Neural progenitor cell (in vitro differentiated cells): ENCODE measurements at regions not wholly inside any gene's neighbourhood (a gene's known extent, or its start where the extent isn't known, plus 50 kb on each side); places are given as distances from the start of the nearest gene placed in this dataset.

Experiments
- DNase-seq: peaks from one replicate; pipeline ENCODE4 v3.0.0-alpha.2; 2016; ENCODE audit warnings: low spot score
- H2AFZ ChIP-seq: fragments of 200-600 bp; sonication (generic); replicated peaks from 2 replicates; pipeline ENCODE4 v1.6.1; 2016; ENCODE audit warnings: antibody characterized with exemption
- H3F3A ChIP-seq: fragments of 200-600 bp; sonication (generic); 2 replicates; pipeline ENCODE4 v1.6.1; 2016; ENCODE audit warnings: antibody characterized with exemption, low read depth
- H3K27ac ChIP-seq: fragments of 200-600 bp; sonication (generic); 2 replicates; pipeline ENCODE4 v1.5.1; 2016; ENCODE audit warnings: mild to moderate bottlenecking
- H3K27me3 ChIP-seq: fragments of 200-600 bp; sonication (generic); 2 replicates; pipeline ENCODE4 v1.6.1; 2016; ENCODE audit warnings: mild to moderate bottlenecking, moderate library complexity
- H3K36me3 ChIP-seq: fragments of 200-600 bp; sonication (generic); 2 replicates; pipeline ENCODE4 v1.5.1; 2016
- H3K4me1 ChIP-seq: fragments of 200-600 bp; sonication (generic); 2 replicates; pipeline ENCODE4 v1.6.1; 2016; ENCODE audit warnings: mixed run types
- H3K4me2 ChIP-seq: fragments of 200-600 bp; sonication (generic); 2 replicates; pipeline ENCODE4 v1.6.1; 2016
- H3K4me3 ChIP-seq: fragments of 200-600 bp; sonication (generic); 2 replicates; pipeline ENCODE4 v1.5.1; 2016
- H3K79me2 ChIP-seq: fragments of 200-600 bp; sonication (generic); 2 replicates; pipeline ENCODE4 v1.6.1; 2016; ENCODE audit warnings: low read depth
- H3K9ac ChIP-seq: fragments of 200-600 bp; sonication (generic); 2 replicates; pipeline ENCODE4 v1.6.1; 2016
- H3K9me3 ChIP-seq: fragments of 200-600 bp; sonication (generic); 2 replicates; pipeline ENCODE4 v1.5.1; 2016; ENCODE audit warnings: low read depth
- H4K20me1 ChIP-seq: fragments of 200-600 bp; sonication (generic); 2 replicates; pipeline ENCODE4 v1.6.1; 2016; ENCODE audit warnings: low read depth
- H3K27ac Mint-ChIP-seq: 3 replicates; pipeline ENCODE4 v1.8.0; 2021; ENCODE audit warnings: mixed read lengths
- H3K27me3 Mint-ChIP-seq: 2 replicates; pipeline ENCODE4 v1.8.0; 2022; ENCODE audit warnings: low read depth, mild to moderate bottlenecking, inconsistent platforms, moderate library complexity, mixed read lengths; ENCODE audit not compliant: insufficient read depth
- H3K36me3 Mint-ChIP-seq: 3 replicates; pipeline ENCODE4 v1.8.0; 2021; ENCODE audit warnings: mixed read lengths
- H3K4me1 Mint-ChIP-seq: 3 replicates; pipeline ENCODE4 v1.8.0; 2021; ENCODE audit warnings: mixed read lengths
- H3K4me3 Mint-ChIP-seq: 3 replicates; pipeline ENCODE4 v1.8.0; 2021; ENCODE audit warnings: mild to moderate bottlenecking, moderate library complexity, mixed read lengths
- H3K9me3 Mint-ChIP-seq: 3 replicates; pipeline ENCODE4 v1.8.0; 2020; ENCODE audit warnings: mixed read lengths
- EZH2 ChIP-seq: fragments of 200-600 bp; sonication (generic); IDR thresholded peaks from 2 replicates; pipeline ENCODE4 v1.6.1; 2017; ENCODE audit warnings: antibody characterized with exemption, mild to moderate bottlenecking, moderate library complexity
- EZH2phosphoT487 ChIP-seq: fragments of 200-600 bp; sonication (generic); IDR thresholded peaks from 2 replicates; pipeline ENCODE4 v1.6.1; 2017; ENCODE audit warnings: antibody characterized with exemption
- TF ChIP-seq, protein P1 (sequence below): fragments of 200-600 bp; sonication (generic); IDR thresholded peaks from 2 replicates; pipeline ENCODE4 v1.5.1; 2017; ENCODE audit warnings: antibody characterized with exemption, mild to moderate bottlenecking

DNA sequence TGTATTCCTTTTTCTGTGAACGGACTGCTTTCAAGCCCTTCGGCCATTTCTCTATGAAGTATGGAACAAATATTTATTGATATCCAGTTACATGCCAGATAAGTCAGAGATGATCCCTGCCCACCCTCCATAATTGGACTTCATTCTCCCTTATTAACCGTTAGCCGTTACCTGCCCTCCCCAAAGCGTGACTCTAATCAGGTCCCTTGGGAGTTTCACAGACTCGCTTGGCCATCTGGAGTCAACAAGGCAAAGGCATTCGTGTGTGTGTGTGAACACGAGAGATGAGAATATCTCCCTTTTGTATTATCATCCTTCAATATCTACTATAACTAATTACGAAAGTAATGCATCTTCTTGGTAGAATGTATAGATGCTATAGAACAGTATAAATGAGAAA lies 314.5 kb downstream of the TLE3 start:
- peaks cover 3% of the 10 kb centered on the region for H3K9me3 Mint-ChIP-seq
- H3K27ac Mint-ChIP-seq: no peak overlapping the region
- Histone ChIP-seq H2AFZ (no peak overlapping the region), H4K20me1 (no peaks in the 10 kb centered on the region), H3K27me3 (no peaks in the 10 kb centered on the region), H3K9me3 (no peaks in the 10 kb centered on the region), H3K9ac (no peak overlapping the region), H3K4me2 (no peak overlapping the region), H3K4me3 (no peak overlapping the region), H3K4me1 (no peaks in the 10 kb centered on the region), H3K36me3 (no peaks in the 10 kb centered on the region), H3F3A (no peaks in the 10 kb centered on the region), H3K27ac (no peak overlapping the region), H3K79me2 (no peaks in the 10 kb centered on the region)
- DNase-seq: no peak
- no peak for TF ChIP-seq EZH2
- no peak for TF ChIP-seq EZH2phosphoT487
- TF ChIP-seq, protein P1, sequence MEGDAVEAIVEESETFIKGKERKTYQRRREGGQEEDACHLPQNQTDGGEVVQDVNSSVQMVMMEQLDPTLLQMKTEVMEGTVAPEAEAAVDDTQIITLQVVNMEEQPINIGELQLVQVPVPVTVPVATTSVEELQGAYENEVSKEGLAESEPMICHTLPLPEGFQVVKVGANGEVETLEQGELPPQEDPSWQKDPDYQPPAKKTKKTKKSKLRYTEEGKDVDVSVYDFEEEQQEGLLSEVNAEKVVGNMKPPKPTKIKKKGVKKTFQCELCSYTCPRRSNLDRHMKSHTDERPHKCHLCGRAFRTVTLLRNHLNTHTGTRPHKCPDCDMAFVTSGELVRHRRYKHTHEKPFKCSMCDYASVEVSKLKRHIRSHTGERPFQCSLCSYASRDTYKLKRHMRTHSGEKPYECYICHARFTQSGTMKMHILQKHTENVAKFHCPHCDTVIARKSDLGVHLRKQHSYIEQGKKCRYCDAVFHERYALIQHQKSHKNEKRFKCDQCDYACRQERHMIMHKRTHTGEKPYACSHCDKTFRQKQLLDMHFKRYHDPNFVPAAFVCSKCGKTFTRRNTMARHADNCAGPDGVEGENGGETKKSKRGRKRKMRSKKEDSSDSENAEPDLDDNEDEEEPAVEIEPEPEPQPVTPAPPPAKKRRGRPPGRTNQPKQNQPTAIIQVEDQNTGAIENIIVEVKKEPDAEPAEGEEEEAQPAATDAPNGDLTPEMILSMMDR: no peak
- peaks cover 7% of the 10 kb centered on the region for H3K27me3 Mint-ChIP-seq
- H3K36me3 Mint-ChIP-seq: no peaks in the 10 kb centered on the region
- H3K4me1 Mint-ChIP-seq: peaks cover 7% of the 10 kb centered on the region
- H3K4me3 Mint-ChIP-seq: no peak overlapping the region

DNA sequence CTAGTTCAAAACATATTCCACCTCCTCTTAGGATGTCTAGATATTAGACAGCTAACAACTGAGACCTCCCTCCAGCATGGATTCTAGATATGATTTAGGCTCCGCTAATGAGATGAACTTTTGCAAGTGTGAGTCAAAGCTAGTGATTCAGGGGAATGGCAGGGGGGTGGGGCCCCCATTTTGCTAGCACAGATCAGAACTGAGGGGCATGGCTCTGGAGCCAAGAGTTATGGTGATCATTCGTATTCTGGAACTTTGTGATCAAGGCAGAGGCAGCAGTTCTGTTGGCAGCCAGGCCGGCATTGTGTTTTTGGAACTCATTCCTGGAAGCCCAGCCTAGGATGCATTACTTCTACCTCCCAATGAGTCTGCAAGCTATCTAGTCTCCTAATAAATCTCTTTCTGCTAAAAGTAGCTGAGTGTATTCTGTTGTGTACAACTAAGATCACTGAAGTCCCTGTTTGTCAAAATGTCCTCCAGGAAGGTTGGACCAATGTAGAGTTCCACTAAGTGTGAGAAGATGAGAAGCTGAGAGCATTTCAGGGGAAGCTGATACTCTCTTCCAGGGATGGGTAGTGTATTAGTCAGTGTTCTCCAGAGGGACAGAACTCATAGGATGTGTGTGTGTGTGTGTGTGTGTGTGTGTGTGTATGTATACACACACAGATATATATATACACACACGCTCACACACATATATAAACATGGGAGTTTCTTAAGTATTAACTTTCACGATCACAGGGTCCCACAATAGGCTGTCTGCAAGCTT lies 312.7 kb downstream of the TLE3 start:
- TF ChIP-seq EZH2 (no peak), EZH2phosphoT487 (no peak)
- TF ChIP-seq, protein P1: no peak
- H3K36me3 Mint-ChIP-seq: no peaks in the 10 kb centered on the region

DNA sequence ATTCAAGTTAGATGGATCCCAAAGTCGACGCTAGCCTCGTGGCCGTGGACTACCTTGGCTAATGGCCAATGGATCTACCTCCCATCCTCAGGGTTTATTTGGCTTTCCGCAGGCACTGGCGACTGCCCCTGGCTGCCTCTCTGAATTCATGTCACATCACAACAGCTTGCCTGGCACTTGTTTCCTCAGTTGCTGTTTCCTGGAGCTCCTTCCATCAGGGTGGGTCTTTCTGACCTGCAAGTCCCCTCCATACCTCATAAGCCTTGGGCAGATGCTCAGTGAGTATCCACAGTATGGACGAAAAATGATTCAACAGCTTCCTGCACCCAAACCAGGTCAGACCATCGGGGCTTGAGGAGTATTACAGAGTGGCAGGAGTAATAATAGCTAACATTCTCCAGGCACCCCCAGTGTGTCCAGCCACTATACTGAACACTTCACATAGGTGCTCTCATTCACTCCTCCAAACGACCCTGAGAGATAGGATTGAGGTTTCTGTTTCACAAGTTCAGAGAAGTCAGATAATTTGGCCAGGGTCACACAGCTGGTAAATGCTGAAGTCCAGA lies 311.5 kb downstream of the TLE3 start:
- Histone ChIP-seq H3K4me1 (no peaks in the 10 kb centered on the region), H3K9me3 (no peaks in the 10 kb centered on the region), H3K9ac (no peak overlapping the region), H3K79me2 (no peaks in the 10 kb centered on the region), H4K20me1 (no peaks in the 10 kb centered on the region), H3K4me3 (no peak overlapping the region), H3F3A (no peaks in the 10 kb centered on the region), H2AFZ (no peak overlapping the region), H3K27ac (no peak overlapping the region), H3K4me2 (no peak overlapping the region), H3K27me3 (no peaks in the 10 kb centered on the region), H3K36me3 (no peaks in the 10 kb centered on the region)
- peaks cover 3% of the 10 kb centered on the region for H3K9me3 Mint-ChIP-seq
- H3K4me3 Mint-ChIP-seq: no peak overlapping the region
- H3K27me3 Mint-ChIP-seq: peaks cover 18% of the 10 kb centered on the region
- DNase-seq: no peak
- no peaks in the 10 kb centered on the region for H3K36me3 Mint-ChIP-seq
- H3K27ac Mint-ChIP-seq: no peak overlapping the region
- no peak for TF ChIP-seq EZH2phosphoT487
- no peak for TF ChIP-seq EZH2
- TF ChIP-seq, protein P1: no peak
- peaks cover 7% of the 10 kb centered on the region for H3K4me1 Mint-ChIP-seq

More for the DNA sequence above, 312.7 kb downstream of the TLE3 start:
- Mint-ChIP-seq H3K27me3 (peaks cover 14% of the 10 kb centered on the region), H3K4me3 (no peak overlapping the region), H3K4me1 (peaks cover 7% of the 10 kb centered on the region), H3K27ac (no peak overlapping the region), H3K9me3 (peaks cover 3% of the 10 kb centered on the region)
- Histone ChIP-seq H2AFZ (no peak overlapping the region), H3K27ac (no peak overlapping the region), H3K4me3 (no peak overlapping the region), H3K27me3 (no peaks in the 10 kb centered on the region), H3F3A (no peaks in the 10 kb centered on the region), H3K9ac (no peak overlapping the region), H3K4me1 (no peaks in the 10 kb centered on the region), H3K9me3 (no peaks in the 10 kb centered on the region), H3K79me2 (no peaks in the 10 kb centered on the region), H3K36me3 (no peaks in the 10 kb centered on the region), H3K4me2 (no peak overlapping the region), H4K20me1 (no peaks in the 10 kb centered on the region)
- no peak for DNase-seq
